GM23338 (cell line): ENCODE measurements at regions not wholly inside any gene's neighbourhood (a gene's known extent, or its start where the extent isn't known, plus 50 kb on each side); places are given as distances from the start of the nearest gene placed in this dataset.

Source experiments
- ATAC-seq: fragments of 200-7000 bp; cut with Tn5 transposase; 3 replicates; pipeline ENCODE4 v1.9.1; 2020
- DNase-seq: peaks from one replicate; pipeline ENCODE4 v3.0.0-alpha.2; 2015; ENCODE audit warnings: low spot score
- H2AFZ ChIP-seq: fragments of 200-600 bp; sonication (generic); 2 replicates; pipeline ENCODE4 v1.8.0; 2016; ENCODE audit warnings: antibody characterized with exemption, mild to moderate bottlenecking, moderate library complexity
- H3F3A ChIP-seq: fragments of 200-600 bp; sonication (generic); replicated peaks from 2 replicates; pipeline ENCODE4 v1.8.0; 2017; ENCODE audit warnings: antibody characterized with exemption, mixed run types, low read depth
- H3K27ac ChIP-seq: fragments of 200-600 bp; sonication (generic); 2 replicates; pipeline ENCODE4 v1.6.1; 2016; ENCODE audit warnings: low read depth
- H3K27me3 ChIP-seq: fragments of 200-600 bp; sonication (generic); 2 replicates; pipeline ENCODE4 v1.8.0; 2016; ENCODE audit warnings: mild to moderate bottlenecking, mixed run types, moderate library complexity; ENCODE audit not compliant: insufficient read depth
- H3K36me3 ChIP-seq: fragments of 200-600 bp; sonication (generic); 2 replicates; pipeline ENCODE4 v1.8.0; 2016; ENCODE audit warnings: mild to moderate bottlenecking; ENCODE audit not compliant: insufficient read depth
- H3K4me1 ChIP-seq: fragments of 200-600 bp; sonication (generic); 2 replicates; pipeline ENCODE4 v1.8.0; 2016; ENCODE audit warnings: mild to moderate bottlenecking, moderate library complexity; ENCODE audit not compliant: insufficient read depth
- H3K4me2 ChIP-seq: fragments of 200-600 bp; sonication (generic); 2 replicates; pipeline ENCODE4 v1.7.1; 2017; ENCODE audit warnings: mixed run types
- H3K4me3 ChIP-seq: fragments of 200-600 bp; sonication (generic); 2 replicates; pipeline ENCODE4 v1.6.1; 2016; ENCODE audit warnings: mixed run types
- H3K79me2 ChIP-seq: fragments of 200-600 bp; sonication (generic); replicated peaks from 2 replicates; pipeline ENCODE4 v1.8.0; 2017; ENCODE audit warnings: mild to moderate bottlenecking; ENCODE audit not compliant: insufficient read depth
- H3K9me2 ChIP-seq: fragments of 200-600 bp; sonication (generic); 2 replicates; pipeline ENCODE4 v1.8.0; 2017; ENCODE audit not compliant: insufficient read depth
- H4K20me1 ChIP-seq: fragments of 200-600 bp; sonication (generic); replicated peaks from 2 replicates; pipeline ENCODE4 v1.8.0; 2017; ENCODE audit warnings: mild to moderate bottlenecking; ENCODE audit not compliant: insufficient read depth
- H3K27ac Mint-ChIP-seq: 2 replicates; pipeline ENCODE4 v1.8.0; 2020; ENCODE audit warnings: inconsistent platforms, mild to moderate bottlenecking, moderate library complexity, mixed read lengths
- H3K27me3 Mint-ChIP-seq: 3 replicates; pipeline ENCODE4 v1.8.0; 2022; ENCODE audit warnings: low read depth, mild to moderate bottlenecking, moderate library complexity, mixed read lengths, inconsistent platforms; ENCODE audit not compliant: insufficient read depth, poor library complexity
- H3K36me3 Mint-ChIP-seq: 3 replicates; pipeline ENCODE4 v1.8.0; 2021; ENCODE audit warnings: low read depth, mild to moderate bottlenecking, inconsistent platforms, moderate library complexity, mixed read lengths
- H3K4me1 Mint-ChIP-seq: 3 replicates; pipeline ENCODE4 v1.8.0; 2020; ENCODE audit warnings: mild to moderate bottlenecking, inconsistent platforms, mixed read lengths
- H3K4me3 Mint-ChIP-seq: 3 replicates; pipeline ENCODE4 v1.8.0; 2021; ENCODE audit warnings: moderate library complexity, mild to moderate bottlenecking, inconsistent platforms, mixed read lengths
- H3K9me3 Mint-ChIP-seq: 3 replicates; pipeline ENCODE4 v1.8.0; 2020; ENCODE audit warnings: moderate library complexity, mild to moderate bottlenecking, inconsistent platforms, mixed read lengths
- CREB1 ChIP-seq: fragments of 250-450 bp; sonication (Bioruptor Pico); IDR thresholded peaks from 2 replicates; pipeline ENCODE4 v1.5.0; 2020; ENCODE audit warnings: low read depth, mild to moderate bottlenecking, moderate library complexity
- EZH2phosphoT487 ChIP-seq: fragments of 200-600 bp; sonication (generic); IDR thresholded peaks from one replicate; pipeline ENCODE4 v1.8.1; 2018; ENCODE audit warnings: antibody characterized with exemption; ENCODE audit not compliant: unreplicated experiment
- JUNB ChIP-seq: IDR thresholded peaks from one replicate; pipeline ENCODE4 v1.6.1; 2016; ENCODE audit warnings: antibody characterized with exemption; ENCODE audit not compliant: unreplicated experiment
- TF ChIP-seq, protein P1 (sequence below): fragments of 250-450 bp; sonication (Bioruptor Pico); IDR thresholded peaks from 2 replicates; pipeline ENCODE4 v1.5.0; 2020; ENCODE audit warnings: mild to moderate bottlenecking, moderate library complexity
- TF ChIP-seq, protein P2 (sequence below): IDR thresholded peaks from one replicate; pipeline ENCODE4 v1.6.1; 2018; ENCODE audit warnings: antibody characterized with exemption; ENCODE audit not compliant: unreplicated experiment

DNA sequence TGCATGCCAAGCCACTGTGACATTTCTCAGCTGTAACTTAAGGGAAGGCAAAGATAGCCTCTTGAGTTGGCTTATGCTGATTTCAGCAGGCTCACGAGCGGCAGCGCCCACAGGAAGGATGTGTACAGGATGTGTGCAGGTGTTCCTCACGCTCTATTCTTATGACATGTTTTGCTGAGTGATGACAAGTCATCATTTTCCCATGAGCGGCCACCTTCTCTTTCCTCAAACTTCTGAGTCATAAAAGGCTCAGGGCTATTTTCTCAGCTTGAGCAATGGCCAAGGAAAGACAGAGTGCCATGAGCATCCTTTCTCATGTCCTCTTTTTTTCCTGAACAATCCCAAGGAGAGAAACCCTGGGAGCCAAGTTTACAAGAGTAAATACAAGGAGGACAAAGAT is 365.9 kb downstream of the PLK2 start (continued):
- TF ChIP-seq, protein P1, sequence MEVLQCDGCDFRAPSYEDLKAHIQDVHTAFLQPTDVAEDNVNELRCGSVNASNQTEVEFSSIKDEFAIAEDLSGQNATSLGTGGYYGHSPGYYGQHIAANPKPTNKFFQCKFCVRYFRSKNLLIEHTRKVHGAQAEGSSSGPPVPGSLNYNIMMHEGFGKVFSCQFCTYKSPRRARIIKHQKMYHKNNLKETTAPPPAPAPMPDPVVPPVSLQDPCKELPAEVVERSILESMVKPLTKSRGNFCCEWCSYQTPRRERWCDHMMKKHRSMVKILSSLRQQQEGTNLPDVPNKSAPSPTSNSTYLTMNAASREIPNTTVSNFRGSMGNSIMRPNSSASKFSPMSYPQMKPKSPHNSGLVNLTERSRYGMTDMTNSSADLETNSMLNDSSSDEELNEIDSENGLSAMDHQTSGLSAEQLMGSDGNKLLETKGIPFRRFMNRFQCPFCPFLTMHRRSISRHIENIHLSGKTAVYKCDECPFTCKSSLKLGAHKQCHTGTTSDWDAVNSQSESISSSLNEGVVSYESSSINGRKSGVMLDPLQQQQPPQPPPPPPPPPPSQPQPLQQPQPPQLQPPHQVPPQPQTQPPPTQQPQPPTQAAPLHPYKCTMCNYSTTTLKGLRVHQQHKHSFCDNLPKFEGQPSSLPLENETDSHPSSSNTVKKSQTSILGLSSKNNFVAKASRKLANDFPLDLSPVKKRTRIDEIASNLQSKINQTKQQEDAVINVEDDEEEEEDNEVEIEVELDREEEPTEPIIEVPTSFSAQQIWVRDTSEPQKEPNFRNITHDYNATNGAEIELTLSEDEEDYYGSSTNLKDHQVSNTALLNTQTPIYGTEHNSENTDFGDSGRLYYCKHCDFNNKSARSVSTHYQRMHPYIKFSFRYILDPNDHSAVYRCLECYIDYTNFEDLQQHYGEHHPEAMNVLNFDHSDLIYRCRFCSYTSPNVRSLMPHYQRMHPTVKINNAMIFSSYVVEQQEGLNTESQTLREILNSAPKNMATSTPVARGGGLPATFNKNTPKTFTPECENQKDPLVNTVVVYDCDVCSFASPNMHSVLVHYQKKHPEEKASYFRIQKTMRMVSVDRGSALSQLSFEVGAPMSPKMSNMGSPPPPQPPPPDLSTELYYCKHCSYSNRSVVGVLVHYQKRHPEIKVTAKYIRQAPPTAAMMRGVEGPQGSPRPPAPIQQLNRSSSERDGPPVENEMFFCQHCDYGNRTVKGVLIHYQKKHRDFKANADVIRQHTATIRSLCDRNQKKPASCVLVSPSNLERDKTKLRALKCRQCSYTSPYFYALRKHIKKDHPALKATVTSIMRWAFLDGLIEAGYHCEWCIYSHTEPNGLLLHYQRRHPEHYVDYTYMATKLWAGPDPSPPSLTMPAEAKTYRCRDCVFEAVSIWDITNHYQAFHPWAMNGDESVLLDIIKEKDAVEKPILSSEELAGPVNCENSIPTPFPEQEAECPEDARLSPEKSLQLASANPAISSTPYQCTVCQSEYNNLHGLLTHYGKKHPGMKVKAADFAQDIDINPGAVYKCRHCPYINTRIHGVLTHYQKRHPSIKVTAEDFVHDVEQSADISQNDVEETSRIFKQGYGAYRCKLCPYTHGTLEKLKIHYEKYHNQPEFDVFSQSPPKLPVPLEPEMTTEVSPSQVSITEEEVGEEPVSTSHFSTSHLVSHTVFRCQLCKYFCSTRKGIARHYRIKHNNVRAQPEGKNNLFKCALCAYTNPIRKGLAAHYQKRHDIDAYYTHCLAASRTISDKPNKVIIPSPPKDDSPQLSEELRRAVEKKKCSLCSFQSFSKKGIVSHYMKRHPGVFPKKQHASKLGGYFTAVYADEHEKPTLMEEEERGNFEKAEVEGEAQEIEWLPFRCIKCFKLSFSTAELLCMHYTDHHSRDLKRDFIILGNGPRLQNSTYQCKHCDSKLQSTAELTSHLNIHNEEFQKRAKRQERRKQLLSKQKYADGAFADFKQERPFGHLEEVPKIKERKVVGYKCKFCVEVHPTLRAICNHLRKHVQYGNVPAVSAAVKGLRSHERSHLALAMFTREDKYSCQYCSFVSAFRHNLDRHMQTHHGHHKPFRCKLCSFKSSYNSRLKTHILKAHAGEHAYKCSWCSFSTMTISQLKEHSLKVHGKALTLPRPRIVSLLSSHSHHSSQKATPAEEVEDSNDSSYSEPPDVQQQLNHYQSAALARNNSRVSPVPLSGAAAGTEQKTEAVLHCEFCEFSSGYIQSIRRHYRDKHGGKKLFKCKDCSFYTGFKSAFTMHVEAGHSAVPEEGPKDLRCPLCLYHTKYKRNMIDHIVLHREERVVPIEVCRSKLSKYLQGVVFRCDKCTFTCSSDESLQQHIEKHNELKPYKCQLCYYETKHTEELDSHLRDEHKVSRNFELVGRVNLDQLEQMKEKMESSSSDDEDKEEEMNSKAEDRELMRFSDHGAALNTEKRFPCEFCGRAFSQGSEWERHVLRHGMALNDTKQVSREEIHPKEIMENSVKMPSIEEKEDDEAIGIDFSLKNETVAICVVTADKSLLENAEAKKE (CRISPR knock-in tag), result no peak
- TF ChIP-seq EZH2phosphoT487, result no peak

DNA sequence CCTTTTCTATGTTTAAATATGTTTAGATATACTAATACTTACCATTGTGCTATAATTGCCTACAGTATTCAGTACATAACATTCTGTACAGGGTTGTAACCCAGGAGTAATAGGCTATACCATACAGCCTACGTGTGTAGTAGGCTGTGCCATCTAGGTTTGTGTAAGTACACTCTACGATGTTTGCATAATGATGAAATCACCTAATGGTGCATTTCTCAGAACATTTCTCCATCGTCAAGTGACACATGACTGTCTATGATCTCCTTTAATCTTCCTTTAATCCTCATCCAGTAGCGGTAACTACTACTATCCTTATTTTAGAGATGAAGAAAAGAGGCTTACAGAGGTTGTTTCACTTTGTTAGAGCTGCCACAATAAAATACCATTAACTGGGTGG is 369.2 kb downstream of the PLK2 start:
- no peaks in the 10 kb centered on the region for H3K27me3 Mint-ChIP-seq
- no peak overlapping the region for H3K4me3 Mint-ChIP-seq
- DNase-seq, result no peak
- Histone ChIP-seq H3K4me2 (no peak overlapping the region), H3K36me3 (no peaks in the 10 kb centered on the region), H3K79me2 (no peaks in the 10 kb centered on the region), H3K27me3 (no peaks in the 10 kb centered on the region), H3K27ac (no peak overlapping the region), H4K20me1 (no peaks in the 10 kb centered on the region), H3K4me1 (no peaks in the 10 kb centered on the region), H3F3A (no peaks in the 10 kb centered on the region), H3K4me3 (no peak overlapping the region), H3K9me2 (peaks cover 7% of the 10 kb centered on the region; the same call in 1 of the 2 replicates), H2AFZ (no peak overlapping the region)
- ATAC-seq, result no peak
- no peaks in the 10 kb centered on the region for H3K36me3 Mint-ChIP-seq
- no peak overlapping the region for H3K27ac Mint-ChIP-seq
- peaks cover 4% of the 10 kb centered on the region for H3K9me3 Mint-ChIP-seq
- H3K4me1 Mint-ChIP-seq, result no peaks in the 10 kb centered on the region
- no peak for TF ChIP-seq CREB1 (CRISPR knock-in tag)
- TF ChIP-seq, protein P1 (CRISPR knock-in tag), result no peak
- TF ChIP-seq, protein P2, sequence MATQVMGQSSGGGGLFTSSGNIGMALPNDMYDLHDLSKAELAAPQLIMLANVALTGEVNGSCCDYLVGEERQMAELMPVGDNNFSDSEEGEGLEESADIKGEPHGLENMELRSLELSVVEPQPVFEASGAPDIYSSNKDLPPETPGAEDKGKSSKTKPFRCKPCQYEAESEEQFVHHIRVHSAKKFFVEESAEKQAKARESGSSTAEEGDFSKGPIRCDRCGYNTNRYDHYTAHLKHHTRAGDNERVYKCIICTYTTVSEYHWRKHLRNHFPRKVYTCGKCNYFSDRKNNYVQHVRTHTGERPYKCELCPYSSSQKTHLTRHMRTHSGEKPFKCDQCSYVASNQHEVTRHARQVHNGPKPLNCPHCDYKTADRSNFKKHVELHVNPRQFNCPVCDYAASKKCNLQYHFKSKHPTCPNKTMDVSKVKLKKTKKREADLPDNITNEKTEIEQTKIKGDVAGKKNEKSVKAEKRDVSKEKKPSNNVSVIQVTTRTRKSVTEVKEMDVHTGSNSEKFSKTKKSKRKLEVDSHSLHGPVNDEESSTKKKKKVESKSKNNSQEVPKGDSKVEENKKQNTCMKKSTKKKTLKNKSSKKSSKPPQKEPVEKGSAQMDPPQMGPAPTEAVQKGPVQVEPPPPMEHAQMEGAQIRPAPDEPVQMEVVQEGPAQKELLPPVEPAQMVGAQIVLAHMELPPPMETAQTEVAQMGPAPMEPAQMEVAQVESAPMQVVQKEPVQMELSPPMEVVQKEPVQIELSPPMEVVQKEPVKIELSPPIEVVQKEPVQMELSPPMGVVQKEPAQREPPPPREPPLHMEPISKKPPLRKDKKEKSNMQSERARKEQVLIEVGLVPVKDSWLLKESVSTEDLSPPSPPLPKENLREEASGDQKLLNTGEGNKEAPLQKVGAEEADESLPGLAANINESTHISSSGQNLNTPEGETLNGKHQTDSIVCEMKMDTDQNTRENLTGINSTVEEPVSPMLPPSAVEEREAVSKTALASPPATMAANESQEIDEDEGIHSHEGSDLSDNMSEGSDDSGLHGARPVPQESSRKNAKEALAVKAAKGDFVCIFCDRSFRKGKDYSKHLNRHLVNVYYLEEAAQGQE, result no peak
- no peak for TF ChIP-seq JUNB
